SK-N-SH (cell line): ENCODE measurements at regions not wholly inside any gene's neighbourhood (a gene's known extent, or its start where the extent isn't known, plus 50 kb on each side); places are given as distances from the start of the nearest gene placed in this dataset.

ENCODE experiments used
- FOXM1 ChIP-seq: IDR thresholded peaks from 2 replicates; pipeline ENCODE4 v1.4.0; 2012; ENCODE audit warnings: low read depth, mild to moderate bottlenecking
- YY1 ChIP-seq: IDR thresholded peaks from 2 replicates; pipeline ENCODE4 v1.4.0; 2012; ENCODE audit warnings: low read depth, mild to moderate bottlenecking
- TF ChIP-seq, protein P1 (sequence below): fragments of 150-350 bp; IDR thresholded peaks from 2 replicates; pipeline ENCODE4 v1.6.1; 2016; ENCODE audit warnings: mild to moderate bottlenecking, low read depth, low read length
- TF ChIP-seq, protein P2 (sequence below): fragments of 200-600 bp; sonication (generic); IDR thresholded peaks from 2 replicates; pipeline ENCODE4 v1.6.1; 2017; ENCODE audit warnings: antibody characterized with exemption, mild to moderate bottlenecking, moderate library complexity

DNA sequence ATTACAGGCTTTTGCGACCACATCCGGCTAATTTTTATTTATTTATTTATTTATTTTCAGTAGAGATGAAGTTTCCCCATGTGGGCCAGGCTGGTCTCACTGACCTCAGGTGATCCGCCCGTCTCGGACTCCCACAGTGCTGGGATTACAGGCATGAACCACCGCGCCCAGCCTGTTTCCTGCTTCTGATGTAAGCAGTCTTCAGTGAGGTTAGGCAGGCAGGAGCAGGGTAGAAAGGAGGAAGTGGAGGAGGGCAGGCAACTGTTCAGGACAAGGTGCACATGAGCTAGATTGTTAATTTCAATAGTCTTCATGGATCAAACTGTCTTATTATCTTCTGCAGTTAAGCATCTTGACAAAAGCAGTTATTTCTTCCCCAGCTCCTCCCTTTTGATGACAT is 605.0 kb downstream of the CCSER2 start:
- TF ChIP-seq, protein P1, sequence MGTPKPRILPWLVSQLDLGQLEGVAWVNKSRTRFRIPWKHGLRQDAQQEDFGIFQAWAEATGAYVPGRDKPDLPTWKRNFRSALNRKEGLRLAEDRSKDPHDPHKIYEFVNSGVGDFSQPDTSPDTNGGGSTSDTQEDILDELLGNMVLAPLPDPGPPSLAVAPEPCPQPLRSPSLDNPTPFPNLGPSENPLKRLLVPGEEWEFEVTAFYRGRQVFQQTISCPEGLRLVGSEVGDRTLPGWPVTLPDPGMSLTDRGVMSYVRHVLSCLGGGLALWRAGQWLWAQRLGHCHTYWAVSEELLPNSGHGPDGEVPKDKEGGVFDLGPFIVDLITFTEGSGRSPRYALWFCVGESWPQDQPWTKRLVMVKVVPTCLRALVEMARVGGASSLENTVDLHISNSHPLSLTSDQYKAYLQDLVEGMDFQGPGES: no peak
- TF ChIP-seq, protein P2, sequence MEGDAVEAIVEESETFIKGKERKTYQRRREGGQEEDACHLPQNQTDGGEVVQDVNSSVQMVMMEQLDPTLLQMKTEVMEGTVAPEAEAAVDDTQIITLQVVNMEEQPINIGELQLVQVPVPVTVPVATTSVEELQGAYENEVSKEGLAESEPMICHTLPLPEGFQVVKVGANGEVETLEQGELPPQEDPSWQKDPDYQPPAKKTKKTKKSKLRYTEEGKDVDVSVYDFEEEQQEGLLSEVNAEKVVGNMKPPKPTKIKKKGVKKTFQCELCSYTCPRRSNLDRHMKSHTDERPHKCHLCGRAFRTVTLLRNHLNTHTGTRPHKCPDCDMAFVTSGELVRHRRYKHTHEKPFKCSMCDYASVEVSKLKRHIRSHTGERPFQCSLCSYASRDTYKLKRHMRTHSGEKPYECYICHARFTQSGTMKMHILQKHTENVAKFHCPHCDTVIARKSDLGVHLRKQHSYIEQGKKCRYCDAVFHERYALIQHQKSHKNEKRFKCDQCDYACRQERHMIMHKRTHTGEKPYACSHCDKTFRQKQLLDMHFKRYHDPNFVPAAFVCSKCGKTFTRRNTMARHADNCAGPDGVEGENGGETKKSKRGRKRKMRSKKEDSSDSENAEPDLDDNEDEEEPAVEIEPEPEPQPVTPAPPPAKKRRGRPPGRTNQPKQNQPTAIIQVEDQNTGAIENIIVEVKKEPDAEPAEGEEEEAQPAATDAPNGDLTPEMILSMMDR: no peak
- no peak for TF ChIP-seq FOXM1
- no peak for TF ChIP-seq YY1
